Ecto neural progenitor cell (in vitro differentiated cells): ENCODE measurements at regions not wholly inside any gene's neighbourhood (a gene's known extent, or its start where the extent isn't known, plus 50 kb on each side); places are given as distances from the start of the nearest gene placed in this dataset.
"Not testable (repeated sequence)": the region's sequence is repeated elsewhere in the genome, so short reads cannot be mapped to it uniquely, and the experiment has no call there.

ENCODE experiments used
- DNase-seq: peaks from one replicate; pipeline ENCODE4 v3.0.0-alpha.2; 2018; ENCODE audit warnings: low spot score

DNA sequence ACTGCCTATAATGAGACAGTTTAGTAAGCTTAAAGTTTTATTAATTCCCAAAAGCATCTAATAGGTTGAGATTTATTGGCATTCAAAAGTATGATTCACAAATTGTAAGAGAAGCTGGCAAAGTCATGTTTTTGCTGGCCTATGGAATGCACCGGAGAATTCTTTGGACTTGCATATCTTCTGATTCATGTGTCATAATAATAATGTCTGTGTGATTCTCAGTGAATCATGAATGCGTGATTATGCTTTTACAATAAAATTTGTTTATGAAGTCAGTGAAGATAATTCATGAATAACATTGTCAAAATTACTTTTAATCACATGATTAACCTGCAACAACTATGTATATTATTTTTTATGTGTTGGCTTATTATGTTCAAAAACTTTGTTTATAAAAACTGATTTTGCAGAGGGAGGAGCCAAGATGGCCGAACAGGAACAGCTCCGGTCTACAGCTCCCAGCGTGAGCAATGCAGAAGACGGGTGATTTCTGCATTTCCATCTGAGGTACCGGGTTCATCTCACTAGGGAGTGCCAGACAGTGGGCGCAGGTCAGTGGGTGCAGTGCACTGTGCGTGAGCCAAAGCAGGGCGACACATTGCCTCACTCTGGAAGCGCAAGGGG, 389.2 kb downstream of the SRGAP2C start:
- DNase-seq: not testable (repeated sequence)

DNA sequence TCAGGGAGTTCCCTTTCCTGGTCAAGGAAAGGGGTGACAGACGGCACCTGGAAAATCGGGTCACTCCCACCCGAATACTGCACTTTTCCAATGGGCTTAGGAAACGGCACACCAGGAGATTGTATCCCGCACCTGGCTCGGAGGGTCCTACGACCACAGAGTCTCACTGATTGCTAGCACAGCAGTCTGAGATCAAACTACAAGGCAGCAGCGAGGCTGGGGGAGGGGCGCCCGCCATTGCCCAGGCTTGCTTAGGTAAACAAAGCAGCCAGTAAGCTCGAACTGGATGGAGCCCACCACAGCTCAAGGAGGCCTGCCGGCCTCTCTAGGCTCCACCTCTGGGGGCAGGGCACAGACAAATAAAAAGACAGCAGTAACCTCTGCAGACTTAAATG, 389.7 kb downstream of the SRGAP2C start:
- DNase-seq: not testable (repeated sequence)

DNA sequence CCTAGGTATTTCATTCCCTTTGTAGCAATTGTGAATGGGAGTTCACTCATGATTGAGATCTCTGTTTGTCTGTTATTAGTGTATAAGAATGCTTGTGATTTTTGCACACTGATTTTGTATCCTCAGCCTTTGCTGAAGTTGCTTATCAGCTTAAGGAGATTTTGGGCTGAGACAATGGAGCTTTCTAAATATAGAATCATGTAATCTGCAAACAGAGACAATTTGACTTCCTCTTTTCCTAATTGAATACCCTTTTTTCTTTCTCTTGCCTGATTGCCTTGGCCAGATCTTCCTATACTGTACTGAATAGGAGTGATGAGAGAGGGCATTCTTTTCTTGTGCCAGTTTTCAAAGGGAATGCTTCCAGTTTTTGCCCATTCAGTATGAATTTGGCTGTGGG, 398.1 kb downstream of the SRGAP2C start:
- DNase-seq: not testable (repeated sequence)

DNA sequence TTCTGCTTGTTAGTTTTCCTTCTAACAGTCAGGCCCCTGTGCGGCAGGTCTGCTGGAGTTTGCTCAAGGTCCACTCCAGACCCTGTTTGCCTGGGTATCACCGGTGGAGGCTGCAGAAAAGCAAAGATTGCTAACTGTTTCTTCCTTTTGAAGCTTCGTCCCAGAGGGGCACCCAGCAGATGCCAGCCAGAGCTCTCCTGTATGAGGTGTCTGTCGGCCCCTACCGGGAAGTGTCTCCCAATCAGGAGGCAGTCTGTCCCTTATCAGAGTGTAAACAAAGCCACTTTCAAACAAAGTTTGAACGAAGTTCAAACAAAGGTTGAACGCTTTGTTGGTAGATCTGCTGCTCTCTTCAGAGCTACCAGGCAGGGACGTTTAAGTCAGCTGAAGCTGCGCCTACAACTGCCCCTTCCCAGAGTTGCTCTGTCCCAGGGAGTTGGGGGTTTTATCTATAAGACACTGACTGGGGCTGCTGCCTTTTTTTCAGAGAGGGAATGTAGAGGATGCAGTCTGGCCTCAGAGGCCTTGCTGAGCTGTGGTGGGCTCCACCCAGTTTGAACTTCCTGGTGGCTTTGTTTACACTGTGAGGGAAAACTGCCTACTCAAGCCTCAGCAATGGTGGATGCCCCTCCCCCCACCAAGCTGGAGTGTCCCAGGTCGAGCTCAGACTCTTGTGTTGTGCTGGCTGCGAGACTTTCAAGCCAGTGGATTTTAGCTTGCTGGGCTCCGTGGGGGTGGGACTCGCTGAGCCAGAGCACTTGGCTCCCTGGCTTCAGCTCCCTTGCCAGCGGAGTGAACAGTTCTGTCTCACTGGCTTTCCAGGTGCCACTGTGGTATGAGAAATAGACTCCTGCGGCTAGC, 401.8 kb downstream of the SRGAP2C start:
- peak; percentile 52 for DNase-seq

- DNase-seq: no peak
Measured at GRCh38 chr1:121587230-121587569, 402.4 kb downstream of the SRGAP2C start.

DNA sequence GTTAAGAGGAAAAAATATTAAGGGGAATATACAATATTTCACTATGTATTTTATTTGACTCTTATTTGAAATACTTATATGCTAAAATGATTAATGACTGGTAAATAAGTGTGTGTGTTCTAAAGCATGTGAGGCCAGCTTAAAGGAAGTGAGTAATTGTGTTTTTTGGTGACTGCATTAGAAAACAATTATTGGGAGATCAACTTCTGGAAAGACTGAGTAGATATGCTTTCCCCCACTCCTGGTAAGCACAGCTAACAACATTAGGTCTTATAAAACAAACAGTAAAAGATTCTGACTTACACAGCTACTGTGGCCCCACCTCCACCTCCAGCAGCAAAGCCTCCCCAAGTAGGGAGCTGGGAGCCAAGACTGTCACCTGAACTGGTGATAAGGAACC, 403.0 kb downstream of the SRGAP2C start:
- DNase-seq: no peak

GRCh38 chr1:121594096-121594495, 409.3 kb downstream of the SRGAP2C start:
- no peak for DNase-seq

GRCh38 chr1:121595089-121595488, 410.3 kb downstream of the SRGAP2C start:
- no peak for DNase-seq

DNA sequence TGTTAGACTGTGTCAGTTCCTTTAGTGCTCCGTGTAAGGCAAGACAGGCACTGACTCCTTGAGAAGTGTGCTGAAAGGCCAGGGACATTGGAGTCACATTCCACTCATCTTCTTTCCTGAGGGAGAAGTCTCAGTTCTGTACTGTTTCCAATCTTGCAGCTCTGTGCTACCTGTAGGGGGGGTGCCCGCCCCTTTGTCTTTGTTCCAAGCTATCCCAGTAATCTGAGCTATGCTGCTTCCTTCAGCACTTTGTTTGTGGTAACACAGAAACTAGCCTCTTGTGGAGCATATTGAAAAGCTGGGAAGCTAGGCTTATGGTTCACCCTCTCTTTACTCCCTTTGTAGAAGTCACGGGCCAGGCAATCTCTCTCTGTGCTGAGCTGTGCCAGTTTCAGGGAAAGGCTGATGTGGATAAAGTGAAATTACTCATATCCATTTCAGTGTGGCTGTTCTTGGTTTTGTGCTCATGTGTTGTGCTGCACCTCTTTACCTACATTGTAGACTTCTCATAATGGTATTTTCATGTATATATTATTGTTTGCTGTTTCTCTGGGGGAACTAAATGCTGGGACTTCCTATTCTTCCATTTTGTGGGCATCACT, 420.2 kb downstream of the SRGAP2C start:
- not testable (repeated sequence) for DNase-seq

DNA sequence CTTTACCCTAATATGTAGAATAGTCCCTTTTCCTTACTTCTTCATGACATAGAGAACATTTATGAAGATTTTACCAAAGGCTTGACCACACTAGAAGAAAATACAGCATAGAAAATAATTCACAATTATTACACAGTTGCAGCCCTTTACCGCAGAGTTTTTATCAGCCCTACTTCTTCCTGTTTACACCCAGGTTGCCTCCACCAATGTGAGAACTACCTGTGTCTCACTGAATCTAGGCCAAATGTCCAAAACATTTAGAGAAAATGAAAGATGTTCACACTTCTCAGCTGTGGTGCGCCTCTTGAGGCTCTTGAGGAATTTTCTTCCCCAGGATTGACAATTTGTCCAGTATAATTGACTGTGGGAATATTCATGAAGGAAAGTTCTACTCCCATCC, 422.7 kb downstream of the SRGAP2C start:
- not testable (repeated sequence) for DNase-seq
